ENCODE measurements at regions not wholly inside any gene's neighbourhood (a gene's known extent, or its start where the extent isn't known, plus 50 kb on each side); places are given as distances from the start of the nearest gene placed in this dataset.

DNA sequence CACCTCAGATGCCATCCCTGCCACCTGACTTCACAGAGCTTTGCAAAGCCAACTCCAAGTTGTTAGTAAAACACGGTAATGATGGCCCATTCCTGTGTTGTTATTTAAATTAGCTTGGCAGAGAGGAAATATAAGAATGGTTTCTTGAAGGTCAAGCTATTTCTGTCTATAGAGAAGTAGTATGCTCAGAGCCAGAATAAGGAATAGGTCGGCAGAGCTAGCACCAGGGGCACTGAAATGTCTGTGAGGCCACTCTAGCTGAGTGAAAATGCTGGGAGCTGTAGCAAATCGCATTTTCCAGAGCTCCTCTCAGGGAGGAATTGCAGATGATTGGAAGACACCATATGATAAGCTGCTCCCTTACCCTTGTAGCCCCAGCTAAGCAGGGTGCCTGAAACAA, 615.4 kb upstream of the NR3C2 start (continued):
- TF ChIP-seq, protein P1, sequence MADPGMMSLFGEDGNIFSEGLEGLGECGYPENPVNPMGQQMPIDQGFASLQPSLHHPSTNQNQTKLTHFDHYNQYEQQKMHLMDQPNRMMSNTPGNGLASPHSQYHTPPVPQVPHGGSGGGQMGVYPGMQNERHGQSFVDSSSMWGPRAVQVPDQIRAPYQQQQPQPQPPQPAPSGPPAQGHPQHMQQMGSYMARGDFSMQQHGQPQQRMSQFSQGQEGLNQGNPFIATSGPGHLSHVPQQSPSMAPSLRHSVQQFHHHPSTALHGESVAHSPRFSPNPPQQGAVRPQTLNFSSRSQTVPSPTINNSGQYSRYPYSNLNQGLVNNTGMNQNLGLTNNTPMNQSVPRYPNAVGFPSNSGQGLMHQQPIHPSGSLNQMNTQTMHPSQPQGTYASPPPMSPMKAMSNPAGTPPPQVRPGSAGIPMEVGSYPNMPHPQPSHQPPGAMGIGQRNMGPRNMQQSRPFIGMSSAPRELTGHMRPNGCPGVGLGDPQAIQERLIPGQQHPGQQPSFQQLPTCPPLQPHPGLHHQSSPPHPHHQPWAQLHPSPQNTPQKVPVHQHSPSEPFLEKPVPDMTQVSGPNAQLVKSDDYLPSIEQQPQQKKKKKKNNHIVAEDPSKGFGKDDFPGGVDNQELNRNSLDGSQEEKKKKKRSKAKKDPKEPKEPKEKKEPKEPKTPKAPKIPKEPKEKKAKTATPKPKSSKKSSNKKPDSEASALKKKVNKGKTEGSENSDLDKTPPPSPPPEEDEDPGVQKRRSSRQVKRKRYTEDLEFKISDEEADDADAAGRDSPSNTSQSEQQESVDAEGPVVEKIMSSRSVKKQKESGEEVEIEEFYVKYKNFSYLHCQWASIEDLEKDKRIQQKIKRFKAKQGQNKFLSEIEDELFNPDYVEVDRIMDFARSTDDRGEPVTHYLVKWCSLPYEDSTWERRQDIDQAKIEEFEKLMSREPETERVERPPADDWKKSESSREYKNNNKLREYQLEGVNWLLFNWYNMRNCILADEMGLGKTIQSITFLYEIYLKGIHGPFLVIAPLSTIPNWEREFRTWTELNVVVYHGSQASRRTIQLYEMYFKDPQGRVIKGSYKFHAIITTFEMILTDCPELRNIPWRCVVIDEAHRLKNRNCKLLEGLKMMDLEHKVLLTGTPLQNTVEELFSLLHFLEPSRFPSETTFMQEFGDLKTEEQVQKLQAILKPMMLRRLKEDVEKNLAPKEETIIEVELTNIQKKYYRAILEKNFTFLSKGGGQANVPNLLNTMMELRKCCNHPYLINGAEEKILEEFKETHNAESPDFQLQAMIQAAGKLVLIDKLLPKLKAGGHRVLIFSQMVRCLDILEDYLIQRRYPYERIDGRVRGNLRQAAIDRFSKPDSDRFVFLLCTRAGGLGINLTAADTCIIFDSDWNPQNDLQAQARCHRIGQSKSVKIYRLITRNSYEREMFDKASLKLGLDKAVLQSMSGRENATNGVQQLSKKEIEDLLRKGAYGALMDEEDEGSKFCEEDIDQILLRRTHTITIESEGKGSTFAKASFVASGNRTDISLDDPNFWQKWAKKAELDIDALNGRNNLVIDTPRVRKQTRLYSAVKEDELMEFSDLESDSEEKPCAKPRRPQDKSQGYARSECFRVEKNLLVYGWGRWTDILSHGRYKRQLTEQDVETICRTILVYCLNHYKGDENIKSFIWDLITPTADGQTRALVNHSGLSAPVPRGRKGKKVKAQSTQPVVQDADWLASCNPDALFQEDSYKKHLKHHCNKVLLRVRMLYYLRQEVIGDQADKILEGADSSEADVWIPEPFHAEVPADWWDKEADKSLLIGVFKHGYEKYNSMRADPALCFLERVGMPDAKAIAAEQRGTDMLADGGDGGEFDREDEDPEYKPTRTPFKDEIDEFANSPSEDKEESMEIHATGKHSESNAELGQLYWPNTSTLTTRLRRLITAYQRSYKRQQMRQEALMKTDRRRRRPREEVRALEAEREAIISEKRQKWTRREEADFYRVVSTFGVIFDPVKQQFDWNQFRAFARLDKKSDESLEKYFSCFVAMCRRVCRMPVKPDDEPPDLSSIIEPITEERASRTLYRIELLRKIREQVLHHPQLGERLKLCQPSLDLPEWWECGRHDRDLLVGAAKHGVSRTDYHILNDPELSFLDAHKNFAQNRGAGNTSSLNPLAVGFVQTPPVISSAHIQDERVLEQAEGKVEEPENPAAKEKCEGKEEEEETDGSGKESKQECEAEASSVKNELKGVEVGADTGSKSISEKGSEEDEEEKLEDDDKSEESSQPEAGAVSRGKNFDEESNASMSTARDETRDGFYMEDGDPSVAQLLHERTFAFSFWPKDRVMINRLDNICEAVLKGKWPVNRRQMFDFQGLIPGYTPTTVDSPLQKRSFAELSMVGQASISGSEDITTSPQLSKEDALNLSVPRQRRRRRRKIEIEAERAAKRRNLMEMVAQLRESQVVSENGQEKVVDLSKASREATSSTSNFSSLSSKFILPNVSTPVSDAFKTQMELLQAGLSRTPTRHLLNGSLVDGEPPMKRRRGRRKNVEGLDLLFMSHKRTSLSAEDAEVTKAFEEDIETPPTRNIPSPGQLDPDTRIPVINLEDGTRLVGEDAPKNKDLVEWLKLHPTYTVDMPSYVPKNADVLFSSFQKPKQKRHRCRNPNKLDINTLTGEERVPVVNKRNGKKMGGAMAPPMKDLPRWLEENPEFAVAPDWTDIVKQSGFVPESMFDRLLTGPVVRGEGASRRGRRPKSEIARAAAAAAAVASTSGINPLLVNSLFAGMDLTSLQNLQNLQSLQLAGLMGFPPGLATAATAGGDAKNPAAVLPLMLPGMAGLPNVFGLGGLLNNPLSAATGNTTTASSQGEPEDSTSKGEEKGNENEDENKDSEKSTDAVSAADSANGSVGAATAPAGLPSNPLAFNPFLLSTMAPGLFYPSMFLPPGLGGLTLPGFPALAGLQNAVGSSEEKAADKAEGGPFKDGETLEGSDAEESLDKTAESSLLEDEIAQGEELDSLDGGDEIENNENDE (IDR thresholded peaks at IDR 0.05; ENCODE audit: insufficient replicate concordance, low read length) = no peak
- TF ChIP-seq SRF (IDR thresholded peaks at IDR 0.05; ENCODE audit: low read depth, low read length) (no peak), SIRT6 (IDR thresholded peaks at IDR 0.05; ENCODE audit: low read length) (no peak), TAF1 (IDR thresholded peaks at IDR 0.05; ENCODE audit: low read depth, low read length) (no peak), EZH2 (IDR thresholded peaks at IDR 0.05; ENCODE audit: low read depth, low read length, severe bottlenecking) (no peak), SP2 (IDR thresholded peaks at IDR 0.05; ENCODE audit: low read length) (no peak), KDM1A (IDR thresholded peaks at IDR 0.05; ENCODE audit: borderline replicate concordance, low read length) (no peak), GTF2F1 (IDR thresholded peaks at IDR 0.05; ENCODE audit: borderline replicate concordance, low read depth, low read length) (no peak), ZNF274 (IDR thresholded peaks at IDR 0.05; ENCODE audit: borderline replicate concordance, extremely low read depth, low read length) (no peak), JUND (IDR thresholded peaks at IDR 0.05; ENCODE audit: low read length) (no peak), TEAD4 (IDR thresholded peaks at IDR 0.05; ENCODE audit: low read depth, low read length) (no peak), CHD1 (IDR thresholded peaks at IDR 0.05; ENCODE audit: low read depth, low read length) (no peak), CREB1 (IDR thresholded peaks at IDR 0.05) (no peak), SAP30 (IDR thresholded peaks at IDR 0.05; ENCODE audit: insufficient read depth, insufficient replicate concordance, low read length) (no peak)

All from H1 (cell line).